ENCODE measurements at regions not wholly inside any gene's neighbourhood (a gene's known extent, or its start where the extent isn't known, plus 50 kb on each side); places are given as distances from the start of the nearest gene placed in this dataset.

- TF ChIP-seq CTCF (IDR thresholded peaks at IDR 0.05), result no peak
- TF ChIP-seq EP300 (IDR thresholded peaks at IDR 0.05), result no peak
- no peak for TF ChIP-seq POLR2A (IDR thresholded peaks at IDR 0.05)
- no peak for TF ChIP-seq POLR2AphosphoS5 (IDR thresholded peaks at IDR 0.05)
Observed at GRCh38 chr6:97842521-97842920, 559.5 kb upstream of the MMS22L start.

Data from gastroesophageal sphincter (tissue), 3 donors.